Activated CD4-positive, alpha-beta T cell treated with anti-CD3 and anti-CD28 coated beads, Interleukin-2, amount 50 U/mL, for 16 hours (primary cell): ENCODE measurements at regions not wholly inside any gene's neighbourhood (a gene's known extent, or its start where the extent isn't known, plus 50 kb on each side); places are given as distances from the start of the nearest gene placed in this dataset.
A peak's percentile ranks its signal among the peaks of the same experiment; 100 is the strongest.

Source experiments
- DNase-seq: peaks from one replicate; pipeline ENCODE4 v3.0.0-alpha.2; 2020

DNA sequence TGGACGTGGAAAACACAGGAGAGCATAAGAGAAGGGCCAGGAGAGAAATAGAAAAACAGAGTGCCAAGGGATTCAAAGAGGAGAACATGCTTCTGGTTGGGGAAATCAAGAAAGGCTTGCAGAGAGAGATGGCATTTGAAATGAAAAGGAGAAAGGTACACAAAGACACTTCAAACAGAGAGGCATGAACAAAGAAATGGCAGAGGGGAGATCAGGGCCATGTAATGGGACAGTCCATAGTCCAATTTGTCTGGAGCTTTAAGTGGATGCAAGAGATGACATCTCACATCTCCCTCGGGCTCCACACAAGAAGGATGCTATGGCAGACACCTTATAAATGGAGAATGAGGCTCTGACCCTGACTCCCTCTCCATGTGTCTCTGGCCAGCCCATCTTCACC, 331.1 kb downstream of the MLLT3 start:
- no peak for DNase-seq

GRCh38 chr9:20290257-20290656, 332.0 kb downstream of the MLLT3 start:
- DNase-seq = no peak

DNA sequence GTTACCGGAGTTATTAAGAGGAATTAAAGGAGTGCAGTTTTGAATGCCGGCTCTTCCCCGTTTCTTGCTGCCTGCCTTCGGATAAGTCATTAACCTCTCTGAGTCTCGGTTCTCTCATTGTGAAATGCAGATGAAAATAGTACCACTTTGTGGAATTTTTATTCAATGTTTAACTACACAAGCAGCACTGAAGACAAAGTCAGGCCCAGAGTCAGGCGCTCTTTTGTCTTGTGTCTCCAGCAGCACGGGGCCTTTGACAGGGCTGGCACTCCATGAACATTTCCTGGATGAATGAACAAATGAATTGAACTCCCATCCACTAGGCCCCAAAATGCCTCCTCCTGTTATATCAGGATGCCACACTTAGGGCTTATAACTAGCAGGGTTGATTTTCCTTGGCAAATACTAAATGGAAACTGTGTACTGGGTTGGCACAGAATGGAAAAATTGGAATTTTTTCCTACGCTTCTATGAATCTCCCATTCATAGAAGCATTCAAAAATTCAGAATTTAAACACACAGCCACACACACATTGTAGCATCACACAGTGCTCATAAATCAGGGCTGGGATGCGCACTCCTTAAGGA, 332.8 kb downstream of the MLLT3 start:
- no peak for DNase-seq

GRCh38 chr9:20286969-20287368, 335.3 kb downstream of the MLLT3 start:
- no peak for DNase-seq

GRCh38 chr9:20286154-20286700, 336.1 kb downstream of the MLLT3 start:
- no peak for DNase-seq

- no peak for DNase-seq
These were observed 337.6 kb downstream of the MLLT3 start for GRCh38 chr9:20284601-20285289.

DNA sequence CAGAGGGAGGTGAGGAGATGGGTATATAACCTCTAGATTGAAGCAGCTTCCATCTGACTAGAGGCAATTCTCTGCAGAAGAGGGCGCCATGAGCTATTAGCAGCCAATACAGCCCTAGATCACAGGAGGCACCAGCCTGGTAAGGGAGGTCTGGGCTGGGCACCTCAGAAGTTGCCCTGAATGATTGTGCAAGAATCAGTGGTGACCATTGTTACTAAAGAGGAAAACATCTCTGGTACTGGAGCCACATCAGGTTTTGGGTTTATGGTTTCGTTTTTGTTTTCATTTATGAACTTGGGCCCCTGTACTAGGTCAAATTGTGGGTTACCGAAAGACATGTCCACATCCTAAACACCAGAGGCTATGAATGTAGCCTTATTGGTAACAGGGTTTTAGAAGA, 342.0 kb downstream of the MLLT3 start:
- no peak for DNase-seq

DNA sequence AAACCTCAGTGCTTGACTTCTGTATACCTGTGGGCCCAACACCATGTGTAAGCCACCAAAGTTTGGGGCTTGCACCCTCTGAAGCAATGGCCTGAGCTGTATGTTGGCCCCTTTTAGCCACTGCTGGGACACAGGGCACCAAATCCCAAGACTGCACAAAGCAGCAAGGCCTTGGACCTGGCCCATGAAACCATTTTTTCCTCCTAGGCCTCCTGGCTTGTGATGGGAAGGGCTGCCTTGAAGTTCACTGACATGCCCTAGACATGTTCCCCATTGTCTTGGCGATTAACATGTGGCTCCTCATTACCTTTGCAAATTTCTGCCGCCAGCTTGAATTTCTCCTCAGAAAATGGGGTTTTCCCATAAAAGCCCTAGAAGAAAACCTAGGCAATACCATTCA, 345.5 kb downstream of the MLLT3 start:
- no peak for DNase-seq

GRCh38 chr9:20271723-20272122, 350.6 kb downstream of the MLLT3 start:
- no peak for DNase-seq

DNA sequence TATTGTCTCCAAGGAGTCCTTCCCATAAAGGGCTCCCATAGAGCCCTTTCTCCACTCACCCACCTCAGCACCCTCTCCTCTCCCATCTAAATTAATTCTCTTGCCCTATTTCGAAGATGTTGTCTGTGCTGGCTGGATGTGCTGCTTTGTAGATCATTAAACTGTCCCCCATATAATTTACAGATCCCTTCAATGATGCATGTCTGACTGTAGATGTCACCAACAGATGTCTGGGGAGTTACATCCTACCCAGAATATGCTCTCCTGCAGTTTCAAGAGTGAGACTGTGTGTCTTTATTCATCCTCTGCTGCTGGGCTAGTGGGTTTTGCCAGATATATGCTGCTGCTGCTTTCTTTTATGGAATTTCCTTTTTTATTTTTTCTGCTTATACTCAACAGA, 351.2 kb downstream of the MLLT3 start:
- DNase-seq = no peak

DNA sequence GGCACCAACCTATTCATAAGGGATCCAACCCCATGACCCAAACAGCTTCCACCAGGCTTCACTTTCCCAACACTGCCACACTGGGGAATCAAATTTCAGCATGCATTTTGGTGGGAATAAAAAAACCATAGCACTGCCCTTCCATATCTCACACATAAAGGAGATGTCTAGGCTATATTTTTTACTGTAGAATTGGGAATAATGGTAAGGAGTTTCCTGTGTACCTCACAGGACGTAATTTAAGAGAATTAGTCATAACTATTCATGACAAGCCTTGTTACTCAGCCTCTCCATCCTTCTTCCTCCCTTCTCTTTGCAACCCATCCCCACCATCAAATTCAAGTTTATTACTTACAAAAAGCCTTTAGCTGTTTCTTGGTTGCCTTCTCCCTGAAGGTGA, 352.1 kb downstream of the MLLT3 start:
- no peak for DNase-seq

DNA sequence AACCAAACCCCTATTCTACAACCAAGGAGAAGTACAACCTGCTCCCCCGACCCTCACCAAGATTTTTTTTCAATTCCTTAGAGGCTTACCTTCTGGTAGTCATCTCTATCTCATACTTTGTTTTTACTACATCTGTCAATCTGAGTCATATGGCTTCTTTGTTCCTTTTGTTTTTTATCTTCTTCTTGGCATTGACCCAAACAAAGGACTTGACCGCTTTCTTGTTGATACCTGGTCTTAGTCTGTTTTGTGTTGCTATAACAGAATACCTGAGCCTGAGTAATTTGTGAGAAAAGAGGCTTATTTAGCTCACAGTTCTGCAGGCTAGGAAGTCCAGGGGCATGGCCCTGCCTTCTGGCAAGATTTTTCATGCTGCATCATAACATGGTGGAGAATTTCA, 352.7 kb downstream of the MLLT3 start:
- DNase-seq = no peak

DNA sequence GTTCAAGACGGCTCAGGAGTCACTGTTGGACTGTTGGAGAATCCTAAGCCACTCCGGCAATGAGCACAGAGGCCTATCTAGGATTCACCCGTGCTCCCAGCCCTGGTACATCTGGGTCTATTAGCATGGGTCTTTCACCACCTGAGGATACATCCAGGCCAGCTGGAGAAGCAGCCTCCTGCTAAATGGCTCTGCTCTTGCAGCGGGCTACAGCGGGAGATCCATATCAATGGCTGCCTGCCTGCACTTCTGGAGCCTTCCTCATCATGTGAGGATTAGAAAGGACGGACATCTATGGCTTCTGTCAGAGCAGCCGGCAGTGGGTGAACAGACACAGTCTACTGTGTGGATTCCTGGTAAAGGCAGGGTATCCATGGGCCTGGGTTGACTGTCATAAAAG, 357.4 kb downstream of the MLLT3 start:
- no peak for DNase-seq

- DNase-seq = no peak
These were observed 359.7 kb downstream of the MLLT3 start for GRCh38 chr9:20262611-20263010.

DNA sequence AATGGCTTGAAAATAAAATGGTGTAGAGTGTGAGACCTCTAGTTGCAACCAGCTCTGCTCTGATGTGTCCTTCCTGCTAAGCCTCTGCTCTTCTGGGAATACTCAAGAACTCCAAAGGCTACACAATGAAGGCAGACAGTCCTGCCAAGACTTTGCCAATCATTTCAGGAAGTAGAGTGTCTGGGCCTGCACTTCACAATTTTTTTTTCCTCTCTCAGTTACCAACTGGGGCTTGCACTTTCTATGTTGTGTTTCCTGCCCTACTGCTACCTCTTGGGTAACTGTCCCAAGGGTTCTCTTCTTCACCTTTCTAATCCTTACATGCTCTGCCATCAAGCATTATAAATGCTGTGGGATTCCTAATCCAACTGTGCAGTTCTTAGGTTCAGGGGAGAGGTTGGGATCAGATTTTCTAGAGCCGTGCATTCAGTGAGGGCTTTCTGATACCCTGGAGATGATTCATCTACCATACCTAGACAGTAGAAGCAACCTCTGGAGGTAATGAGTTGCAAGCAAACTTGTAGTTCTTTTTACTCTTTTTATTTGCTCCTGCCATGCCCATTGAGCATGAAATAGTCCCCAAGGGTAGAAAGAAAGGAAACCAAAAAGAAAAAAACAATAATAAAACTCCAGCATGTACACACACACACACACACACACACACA, 365.9 kb downstream of the MLLT3 start:
- DNase-seq = no peak

DNA sequence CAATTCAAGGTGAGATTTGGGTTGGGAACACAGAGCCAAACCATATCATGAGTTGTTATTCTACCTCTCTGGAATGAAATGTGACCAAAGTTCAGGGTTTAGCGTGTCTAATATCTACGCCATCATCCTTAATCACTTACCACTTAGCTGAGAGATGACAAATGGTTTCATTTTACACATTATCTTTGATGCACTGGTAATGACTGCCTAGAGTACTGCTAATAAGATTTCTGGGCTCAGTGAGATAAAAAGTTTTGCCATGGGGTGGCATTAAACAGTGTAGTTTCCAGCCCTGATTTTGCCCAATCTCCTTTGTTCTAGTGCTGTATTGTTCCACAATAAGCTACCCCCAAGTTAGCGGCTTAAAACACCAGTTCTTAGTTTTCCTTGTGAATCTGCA, 367.2 kb downstream of the MLLT3 start:
- DNase-seq = no peak

GRCh38 chr9:20253635-20254034, 368.7 kb downstream of the MLLT3 start:
- no peak for DNase-seq

- no peak for DNase-seq
These were observed 369.5 kb downstream of the MLLT3 start for GRCh38 chr9:20252778-20253177.

- no peak for DNase-seq
These were observed 371.5 kb downstream of the MLLT3 start for GRCh38 chr9:20250791-20251190.

DNA sequence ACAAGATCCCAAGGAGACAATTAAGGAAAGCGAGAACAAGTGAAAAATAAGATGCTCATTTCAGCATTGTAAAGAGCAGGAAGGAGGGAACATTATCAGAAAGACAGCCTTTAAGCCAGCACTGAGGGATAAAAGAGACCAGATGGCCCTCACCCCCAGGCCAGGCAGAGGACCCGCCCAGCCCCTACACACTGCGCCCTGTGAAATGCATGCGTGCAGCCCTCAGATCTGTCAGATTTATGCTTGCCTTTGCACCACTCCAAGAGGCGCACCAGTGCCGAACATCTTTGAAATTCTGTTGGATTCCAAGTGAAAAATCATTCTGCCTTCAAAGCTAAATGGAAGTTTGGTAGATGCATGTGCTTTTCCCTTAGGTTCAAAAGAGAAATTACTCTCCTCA, 378.0 kb downstream of the MLLT3 start:
- no peak for DNase-seq

DNA sequence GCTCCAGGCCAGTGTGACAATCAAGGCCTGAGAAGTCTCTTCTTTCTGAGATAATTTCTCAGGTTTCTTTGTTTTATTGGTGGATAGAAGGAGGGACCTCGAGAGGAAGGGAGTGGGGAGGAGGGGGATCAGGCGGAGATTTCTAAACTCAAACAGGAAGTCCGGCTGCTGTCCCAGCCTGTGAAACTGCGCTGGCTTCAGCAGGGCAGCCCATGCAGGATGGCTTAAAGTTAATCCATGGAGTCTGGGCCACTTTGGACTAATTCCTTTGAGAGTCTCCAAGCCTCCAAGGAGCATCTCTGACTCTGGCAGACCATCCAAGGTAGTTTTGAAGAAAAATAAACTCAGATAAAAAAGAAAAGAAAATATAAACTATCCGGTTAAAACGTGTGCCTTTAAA, 378.5 kb downstream of the MLLT3 start:
- no peak for DNase-seq

- DNase-seq = peak; percentile 88
These were observed 379.6 kb downstream of the MLLT3 start for GRCh38 chr9:20242510-20243189.

GRCh38 chr9:20240498-20240897, 381.8 kb downstream of the MLLT3 start:
- peak; percentile 38 for DNase-seq

- no peak for DNase-seq
These were observed 383.4 kb downstream of the MLLT3 start for GRCh38 chr9:20238921-20239320.
